MCF 10A (cell line): ENCODE measurements at regions not wholly inside any gene's neighbourhood (a gene's known extent, or its start where the extent isn't known, plus 50 kb on each side); places are given as distances from the start of the nearest gene placed in this dataset.
"Not testable (repeated sequence)": the region's sequence is repeated elsewhere in the genome, so short reads cannot be mapped to it uniquely, and the experiment has no call there.

Experiments
- BruUV-seq: library from RNA; stranded (reverse); fragments of 400-500 nt; replicated peaks from 2 replicates; lab custom pipeline; 2021; lab: Mats Ljungman, UMichigan
- CTCF ChIA-PET: fragments of 300-600 bp; sonication (Branson Sonifier 250); formaldehyde crosslinking; extraction: SDS; loops from one replicate; lab custom pipeline; 2021; ENCODE audit warnings: antibody characterized with exemption, inconsistent platforms; lab: Yijun Ruan, JAX
- POLR2A ChIA-PET: fragments of 300-600, 350-650 bp; sonication (Branson Sonifier 250); formaldehyde crosslinking; extraction: SDS; loops from one replicate; lab custom pipeline; 2020; ENCODE audit warnings: antibody characterized with exemption, inconsistent platforms; lab: Yijun Ruan, JAX
- DNase-seq: peaks from one replicate; pipeline ENCODE4 v3.0.0-alpha.2; 2018; ENCODE audit not compliant: unreplicated experiment
- H3K27ac Mint-ChIP-seq: one replicate; pipeline ENCODE4 v1.8.0; 2022; ENCODE audit warnings: mild to moderate bottlenecking, low read depth, mixed read lengths; ENCODE audit not compliant: unreplicated experiment
- H3K27me3 Mint-ChIP-seq: one replicate; pipeline ENCODE4 v1.8.0; 2022; ENCODE audit warnings: mixed read lengths; ENCODE audit not compliant: insufficient read depth, unreplicated experiment
- H3K36me3 Mint-ChIP-seq: one replicate; pipeline ENCODE4 v1.8.0; 2022; ENCODE audit warnings: mild to moderate bottlenecking, moderate library complexity, mixed read lengths; ENCODE audit not compliant: insufficient read depth, unreplicated experiment
- H3K4me1 Mint-ChIP-seq: one replicate; pipeline ENCODE4 v1.8.0; 2022; ENCODE audit warnings: mixed read lengths; ENCODE audit not compliant: insufficient read depth, unreplicated experiment
- H3K4me3 Mint-ChIP-seq: one replicate; pipeline ENCODE4 v1.8.0; 2022; ENCODE audit warnings: mild to moderate bottlenecking, moderate library complexity, mixed read lengths; ENCODE audit not compliant: unreplicated experiment
- H3K9me3 Mint-ChIP-seq: one replicate; pipeline ENCODE4 v1.8.0; 2022; ENCODE audit warnings: mixed read lengths; ENCODE audit not compliant: unreplicated experiment
- CTCF ChIP-seq: fragments of 200-600 bp; IDR thresholded peaks from one replicate; pipeline ENCODE4 v1.8.0; 2022; ENCODE audit warnings: antibody characterized with exemption, mild to moderate bottlenecking; ENCODE audit not compliant: unreplicated experiment
- intact Hi-C: fragments of 100-400 bp; cut with micrococcal nuclease; formaldehyde crosslinking; loops from 2 replicates; pipeline ENCODE4 v1.14.1; 2022

GRCh38 chr2:59754011-59754735 is 799.3 kb downstream of the BCL11A start:
- Mint-ChIP-seq H3K27ac (no peak overlapping the region), H3K27me3 (no peaks in the 10 kb centered on the region), H3K4me3 (no peak overlapping the region), H3K36me3 (no peaks in the 10 kb centered on the region), H3K9me3 (no peaks in the 10 kb centered on the region), H3K4me1 (peaks cover 6% of the 10 kb centered on the region)
- CTCF ChIA-PET = interaction anchor here (0.5 kb wide), 1 partner anchor 46 kb away, joined by 4 read pairs; no protein-coding TSS in a partner anchor
- intact Hi-C loops = no loop called here
- DNase-seq = no peak
- BruUV-seq = no TSS peak
- POLR2A ChIA-PET = interaction anchor here (0.5 to 0.9 kb wide), 2 partner anchors 16 to 173 kb away, joined by 3 read pairs; no protein-coding TSS in a partner anchor
- TF ChIP-seq CTCF = no peak

GRCh38 chr2:59752512-59752911 is 800.9 kb downstream of the BCL11A start:
- no TSS peak for BruUV-seq
- CTCF ChIA-PET = interaction anchor here (0.7 kb wide), 1 partner anchor 169 kb away, joined by 3 read pairs; no protein-coding TSS in a partner anchor

GRCh38 chr2:59752071-59752470 is 801.4 kb downstream of the BCL11A start:
- Mint-ChIP-seq H3K27me3 (no peaks in the 10 kb centered on the region), H3K9me3 (no peaks in the 10 kb centered on the region), H3K36me3 (no peaks in the 10 kb centered on the region)

More at GRCh38 chr2:59752512-59752911, 800.9 kb downstream of the BCL11A start:
- DNase-seq = no peak
- intact Hi-C loops = no loop called here
- peaks cover 11% of the 10 kb centered on the region for H3K4me1 Mint-ChIP-seq
- H3K4me3 Mint-ChIP-seq = no peak overlapping the region
- H3K27me3 Mint-ChIP-seq = no peaks in the 10 kb centered on the region
- H3K36me3 Mint-ChIP-seq = no peaks in the 10 kb centered on the region
- H3K9me3 Mint-ChIP-seq = no peaks in the 10 kb centered on the region
- TF ChIP-seq CTCF = no peak
- no peak overlapping the region for H3K27ac Mint-ChIP-seq
- POLR2A ChIA-PET = no interaction called here

GRCh38 chr2:59751214-59751613 is 802.2 kb downstream of the BCL11A start:
- H3K27ac Mint-ChIP-seq, BruUV-seq, intact Hi-C loops, H3K9me3 Mint-ChIP-seq, H3K36me3 Mint-ChIP-seq, H3K27me3 Mint-ChIP-seq, H3K4me3 Mint-ChIP-seq, DNase-seq: not testable (repeated sequence)
- ChIA-PET POLR2A (interaction anchor here (1.0 kb wide), 1 partner anchor 10 kb away, joined by 3 read pairs; no protein-coding TSS in a partner anchor), CTCF (interaction anchor here (0.7 kb wide), 3 partner anchors 17 to 1284 kb away, joined by 3 to 7 read pairs (median 3); no protein-coding TSS in a partner anchor)
- H3K4me1 Mint-ChIP-seq = peaks cover 12% of the 10 kb centered on the region

More at GRCh38 chr2:59752071-59752470, 801.4 kb downstream of the BCL11A start:
- no peak for DNase-seq
- BruUV-seq = no TSS peak
- POLR2A ChIA-PET = interaction anchor here (0.8 to 1.0 kb wide), 2 partner anchors 9 to 129 kb away, joined by 3 read pairs; no protein-coding TSS in a partner anchor
- no peak for TF ChIP-seq CTCF
- CTCF ChIA-PET = interaction anchor here (0.7 kb wide), 1 partner anchor 170 kb away, joined by 3 read pairs; no protein-coding TSS in a partner anchor
- intact Hi-C loops = no loop called here
- H3K4me1 Mint-ChIP-seq = peaks cover 12% of the 10 kb centered on the region
- H3K27ac Mint-ChIP-seq = no peak overlapping the region
- H3K4me3 Mint-ChIP-seq = no peak overlapping the region
